Mucosa of rectum (tissue), 2 donors: ENCODE measurements at regions not wholly inside any gene's neighbourhood (a gene's known extent, or its start where the extent isn't known, plus 50 kb on each side); places are given as distances from the start of the nearest gene placed in this dataset.

Experiments
- H3K27ac ChIP-seq, 2 donors: one replicate each; pipeline ENCODE4 v1.7.0; 2013; ENCODE audit warnings: inconsistent platforms in 2 of 2, low read depth in 2 of 2, low read length in 2 of 2
- H3K27me3 ChIP-seq, 2 donors: one replicate each; pipeline ENCODE4 v1.7.0; 2013; ENCODE audit warnings: low read length in 2 of 2; ENCODE audit not compliant: control insufficient read depth in 2 of 2, insufficient read depth in 2 of 2
- H3K36me3 ChIP-seq, 2 donors: one replicate each; pipeline ENCODE4 v1.7.0; 2013; ENCODE audit warnings: low read length in 2 of 2; ENCODE audit not compliant: control insufficient read depth in 2 of 2, insufficient read depth in 2 of 2
- H3K4me1 ChIP-seq, 2 donors: one replicate each; pipeline ENCODE4 v1.7.0; 2013; ENCODE audit warnings: low read length in 2 of 2, mild to moderate bottlenecking in 1 of 2; ENCODE audit not compliant: control insufficient read depth in 2 of 2, insufficient read depth in 2 of 2
- H3K4me3 ChIP-seq, 2 donors: one replicate each; pipeline ENCODE4 v1.7.0; 2013; ENCODE audit warnings: low read length in 2 of 2
- H3K9ac ChIP-seq, 2 donors: one replicate each; pipeline ENCODE4 v1.7.0; 2013; ENCODE audit warnings: low read length in 2 of 2, low read depth in 1 of 2, mild to moderate bottlenecking in 1 of 2
- H3K9me3 ChIP-seq, 2 donors: one replicate each; pipeline ENCODE4 v1.7.0; 2013; ENCODE audit warnings: low read length in 2 of 2; ENCODE audit not compliant: control insufficient read depth in 2 of 2
- donor health status: healthy.
- donor health status: Normal muscosa, but diverticular disease.

DNA sequence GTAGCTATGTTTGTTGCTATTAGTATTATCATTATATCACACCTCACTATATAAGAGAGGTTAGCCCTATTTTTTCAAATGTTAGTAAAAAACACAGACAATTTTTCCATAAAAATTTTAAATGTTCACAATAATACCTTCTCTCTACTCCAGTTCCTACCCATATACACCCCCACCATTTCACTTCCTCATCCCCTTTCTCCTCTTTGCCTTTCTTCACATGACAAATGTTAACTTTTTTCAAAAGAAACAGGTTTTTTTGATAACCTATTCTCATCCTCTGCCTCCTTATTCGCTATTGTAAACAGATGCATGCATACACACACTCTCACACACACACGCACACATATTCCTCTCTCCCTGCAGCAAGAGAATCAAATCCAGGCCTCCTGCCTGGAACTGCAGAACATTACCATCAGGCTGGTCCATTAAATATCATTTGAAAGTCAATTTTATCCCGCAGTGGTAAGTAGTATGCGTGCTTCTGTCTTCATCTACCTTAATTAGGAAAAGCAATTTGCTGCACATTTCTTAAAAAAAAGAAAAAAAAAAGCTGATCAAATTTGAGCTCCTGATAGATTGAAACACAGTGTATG lies 55.5 kb downstream of the MID1IP1 start:
- Histone ChIP-seq H3K9me3 (no peaks in the 10 kb centered on the region), H3K4me1 (no peaks in the 10 kb centered on the region), H3K9ac (no peak overlapping the region), H3K36me3 (no peaks in the 10 kb centered on the region), H3K4me3 (no peak overlapping the region), H3K27me3 (peaks cover 0 to 4% of the 10 kb centered on the region in 2 donors), H3K27ac (no peak overlapping the region)

DNA sequence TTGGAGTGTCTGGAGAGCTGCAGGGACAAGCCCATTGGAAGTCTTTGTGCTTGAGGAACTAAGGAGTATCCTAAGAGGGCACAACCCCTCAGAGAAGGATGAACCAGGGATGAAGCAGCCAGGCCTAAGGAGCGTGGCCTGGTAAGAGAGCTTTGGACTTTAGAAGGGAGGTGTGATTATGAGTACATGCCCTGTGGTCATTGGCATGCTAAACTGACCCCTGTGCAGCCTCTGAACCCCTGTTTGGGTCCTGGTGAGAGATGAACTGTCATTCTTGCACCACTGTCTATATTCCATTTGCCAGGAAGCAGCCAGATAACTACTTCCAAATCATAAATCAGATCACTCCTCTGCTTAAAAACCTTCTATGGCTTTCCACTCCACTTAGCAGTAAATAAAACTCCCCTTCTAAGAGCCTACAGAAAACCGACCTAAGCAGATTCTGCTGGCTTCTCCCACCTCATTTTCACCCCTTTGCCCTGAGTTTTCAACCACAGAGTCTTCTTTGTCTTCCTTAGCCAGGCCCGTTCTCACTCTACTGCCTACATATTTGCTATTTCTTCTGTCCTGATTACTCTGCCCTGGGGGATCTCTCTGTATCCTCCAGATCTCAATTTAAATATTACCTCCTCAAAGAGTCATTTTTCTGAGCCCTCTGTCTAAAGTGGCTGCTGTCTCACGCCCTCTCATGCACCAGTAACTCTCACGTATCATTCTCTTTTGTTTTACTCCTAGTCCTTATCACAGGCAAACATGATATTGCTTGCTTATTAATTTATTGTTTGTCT lies 56.7 kb downstream of the MID1IP1 start:
- Histone ChIP-seq H3K4me3 (no peak overlapping the region), H3K9me3 (no peaks in the 10 kb centered on the region), H3K9ac (no peak overlapping the region)

DNA sequence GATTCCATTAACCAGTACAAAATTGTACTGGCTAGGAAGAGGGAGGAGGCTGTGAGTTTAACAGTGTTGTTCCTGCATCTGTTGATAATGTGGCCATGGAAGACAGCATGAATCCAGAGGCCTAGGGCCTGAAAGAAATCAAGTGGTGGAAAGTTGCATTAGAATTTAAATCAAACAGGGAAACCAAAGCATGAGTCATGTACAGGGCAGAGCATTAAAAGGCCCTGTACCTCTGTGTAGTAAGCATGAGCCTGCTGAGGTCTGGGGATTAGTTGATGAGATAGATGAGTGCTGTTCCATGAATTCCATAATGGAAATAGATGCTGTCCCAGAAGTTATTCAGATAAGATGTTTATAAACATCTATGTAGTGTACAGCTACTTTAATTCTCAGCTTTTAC lies 58.3 kb downstream of the MID1IP1 start:
- Histone ChIP-seq H3K9ac (no peak overlapping the region), H3K9me3 (no peaks in the 10 kb centered on the region), H3K36me3 (no peaks in the 10 kb centered on the region), H3K27me3 (peaks cover 0 to 4% of the 10 kb centered on the region in 2 donors), H3K27ac (no peak overlapping the region), H3K4me3 (no peak overlapping the region), H3K4me1 (peaks cover 0 to 2% of the 10 kb centered on the region in 2 donors)

More for the DNA sequence above, 56.7 kb downstream of the MID1IP1 start:
- Histone ChIP-seq H3K27ac (no peak overlapping the region), H3K4me1 (no peaks in the 10 kb centered on the region), H3K36me3 (no peaks in the 10 kb centered on the region), H3K27me3 (peaks cover 0 to 4% of the 10 kb centered on the region in 2 donors)

DNA sequence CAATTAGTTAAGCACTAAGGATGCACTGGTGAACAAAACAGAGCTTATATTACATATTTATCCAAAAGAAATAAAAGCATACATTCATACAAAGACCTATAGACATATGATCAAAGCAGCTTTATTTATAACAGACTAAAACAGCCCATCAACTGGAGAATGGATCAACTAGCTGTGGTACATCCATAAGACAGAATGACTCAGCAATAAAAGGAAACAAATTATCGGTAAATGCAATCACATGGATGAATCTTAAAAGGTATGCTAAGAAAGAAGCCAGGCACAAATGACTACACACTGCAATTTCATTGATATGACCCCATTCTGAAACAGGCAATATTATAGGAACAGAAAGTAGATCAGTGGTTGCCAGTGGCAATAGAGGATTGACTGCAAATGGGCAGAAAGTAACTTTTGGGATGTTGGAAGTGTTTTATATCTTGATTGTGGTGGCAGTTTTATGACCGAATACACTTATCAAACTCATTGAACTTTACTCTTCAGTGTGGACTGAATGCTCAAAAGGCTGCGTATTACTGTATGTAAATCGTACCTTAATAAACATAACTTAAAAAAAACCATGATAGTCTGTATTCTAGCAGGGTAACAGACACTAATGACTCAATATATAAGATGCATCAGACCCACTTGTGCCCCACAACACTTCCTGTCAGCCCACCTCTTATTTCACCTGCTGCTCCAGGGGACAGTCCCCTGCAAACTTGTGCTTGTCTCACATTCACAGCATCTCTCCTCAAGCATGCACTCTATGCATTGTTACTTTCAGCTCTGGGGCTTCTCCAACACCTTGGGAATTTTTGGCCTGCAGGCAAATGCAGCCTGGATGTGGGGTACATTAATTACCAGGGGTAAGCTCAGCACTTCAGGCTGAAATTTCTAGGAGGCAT lies 59.1 kb downstream of the MID1IP1 start:
- H3K9ac ChIP-seq: no peak overlapping the region
- H3K4me1 ChIP-seq: peaks cover 0 to 2% of the 10 kb centered on the region in 2 donors
- H3K27ac ChIP-seq: no peak overlapping the region
- H3K36me3 ChIP-seq: no peaks in the 10 kb centered on the region
- H3K4me3 ChIP-seq: no peak overlapping the region
- peaks cover 0 to 4% of the 10 kb centered on the region in 2 donors for H3K27me3 ChIP-seq
- H3K9me3 ChIP-seq: no peaks in the 10 kb centered on the region

DNA sequence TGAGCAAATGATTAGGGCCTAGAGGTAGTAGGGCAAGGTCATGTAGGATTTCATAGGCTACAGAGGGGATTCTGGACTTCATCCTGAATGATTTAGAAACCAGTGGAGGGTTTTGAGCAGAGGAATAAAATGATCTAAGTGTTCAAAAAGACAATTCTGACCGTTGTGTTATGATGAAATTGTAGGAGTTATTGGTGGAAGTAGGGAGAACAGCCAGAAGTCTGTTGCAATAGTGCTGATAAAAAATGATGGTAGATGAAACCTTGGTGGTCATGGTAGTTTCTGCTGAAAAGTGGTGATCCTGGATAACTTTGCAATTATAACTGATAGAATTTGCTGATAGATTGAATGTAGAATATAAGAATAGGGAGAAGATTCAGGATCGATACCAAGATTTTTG lies 60.2 kb downstream of the MID1IP1 start:
- Histone ChIP-seq H3K4me3 (no peak overlapping the region), H3K9ac (no peak overlapping the region), H3K27ac (no peak overlapping the region), H3K36me3 (no peaks in the 10 kb centered on the region), H3K9me3 (no peaks in the 10 kb centered on the region), H3K4me1 (peaks cover 0 to 2% of the 10 kb centered on the region in 2 donors), H3K27me3 (no peaks in the 10 kb centered on the region)

DNA sequence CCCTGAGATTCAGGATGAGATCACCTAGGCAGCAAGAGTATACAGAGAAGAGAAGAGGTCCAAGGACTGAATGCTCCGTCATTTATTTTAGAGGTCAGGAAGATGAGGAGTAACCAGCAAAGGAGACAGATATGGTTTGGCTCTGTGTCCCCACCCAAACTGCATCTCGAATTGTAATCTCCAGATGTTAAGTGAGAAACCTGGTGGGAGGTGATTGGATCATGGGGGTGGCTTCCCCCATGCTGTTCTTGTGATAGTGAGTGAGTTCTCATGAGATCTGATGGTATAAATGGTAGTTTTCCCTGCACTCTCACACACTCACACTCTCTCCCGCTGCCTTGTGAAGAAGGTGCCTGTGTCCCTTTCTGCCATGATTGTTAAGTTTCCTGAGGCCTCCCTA lies 60.8 kb downstream of the MID1IP1 start:
- H3K9ac ChIP-seq: no peak overlapping the region
- no peaks in the 10 kb centered on the region for H3K36me3 ChIP-seq
- H3K4me3 ChIP-seq: no peak overlapping the region
- H3K27ac ChIP-seq: no peak overlapping the region
- H3K27me3 ChIP-seq: no peaks in the 10 kb centered on the region
- no peaks in the 10 kb centered on the region for H3K9me3 ChIP-seq
- peaks cover 0 to 2% of the 10 kb centered on the region in 2 donors for H3K4me1 ChIP-seq

DNA sequence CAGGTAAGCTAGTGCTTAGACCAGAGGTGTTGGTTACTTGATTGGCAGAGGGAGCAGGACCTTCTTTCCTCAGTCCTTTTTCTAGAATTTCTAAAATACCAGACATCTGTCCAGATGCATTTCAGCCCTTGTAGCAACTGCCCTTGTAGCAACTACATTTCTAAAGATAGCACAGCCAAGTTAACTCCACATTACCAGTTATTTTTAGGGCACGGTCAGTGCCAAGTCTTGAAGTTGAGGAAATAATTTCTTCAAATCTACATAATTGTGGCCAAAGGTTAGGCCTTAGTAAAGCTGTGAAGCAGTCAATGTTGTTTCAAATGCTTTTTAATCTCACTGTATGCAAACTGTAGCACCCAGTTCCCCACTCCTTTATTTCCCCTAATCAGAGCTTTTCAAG lies 62.9 kb downstream of the MID1IP1 start:
- Histone ChIP-seq H3K27ac (no peak overlapping the region), H3K9me3 (no peaks in the 10 kb centered on the region), H3K4me3 (no peak overlapping the region), H3K9ac (no peak overlapping the region), H3K36me3 (no peaks in the 10 kb centered on the region), H3K4me1 (peaks cover 0 to 2% of the 10 kb centered on the region in 2 donors), H3K27me3 (peaks cover 0 to 3% of the 10 kb centered on the region in 2 donors)

DNA sequence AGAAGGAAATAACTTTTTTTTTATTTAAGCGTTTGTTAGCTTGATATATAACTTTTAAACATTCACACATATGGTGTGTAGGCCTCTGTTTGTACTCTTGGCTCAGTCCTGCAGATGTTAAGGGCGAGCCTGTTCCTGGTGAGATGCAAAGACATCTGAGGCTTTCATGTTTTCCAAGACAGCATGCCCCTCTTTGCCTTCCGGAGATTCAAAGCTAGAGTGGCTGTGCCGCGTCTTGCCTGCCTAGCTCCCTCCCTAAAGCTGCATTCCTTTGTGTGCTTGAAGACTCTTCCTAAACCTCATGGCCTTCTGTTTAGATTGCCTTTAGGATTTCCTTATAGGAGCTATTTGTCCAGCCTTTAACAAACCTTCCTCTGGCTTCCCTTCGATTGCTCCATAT lies 67.1 kb downstream of the MID1IP1 start:
- Histone ChIP-seq H3K36me3 (no peaks in the 10 kb centered on the region), H3K4me3 (no peak overlapping the region), H3K27me3 (peaks cover 0 to 6% of the 10 kb centered on the region in 2 donors), H3K9ac (no peak overlapping the region), H3K4me1 (peaks cover 0 to 2% of the 10 kb centered on the region in 2 donors), H3K9me3 (no peaks in the 10 kb centered on the region), H3K27ac (no peak overlapping the region)

DNA sequence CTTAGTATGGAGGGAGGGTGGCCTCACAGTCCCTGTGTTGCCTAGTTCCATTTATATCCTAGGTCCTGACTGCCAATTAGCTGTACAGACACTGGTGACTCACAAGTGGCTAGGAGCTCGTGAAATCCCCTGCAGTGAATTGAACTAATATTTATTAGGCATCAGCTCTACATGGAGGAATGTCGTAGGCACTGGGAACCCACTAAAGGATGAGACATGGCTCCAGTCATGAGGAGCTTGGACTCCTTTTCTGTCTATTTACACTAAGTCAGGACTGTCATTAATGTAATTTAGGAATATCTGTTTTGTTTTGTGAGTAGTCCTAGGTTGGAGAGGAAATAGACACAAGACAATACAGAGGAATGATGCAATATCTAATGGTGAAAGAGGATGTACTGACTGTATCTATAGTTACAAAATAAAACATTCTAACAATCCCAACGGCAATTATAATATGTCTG lies 67.7 kb downstream of the MID1IP1 start:
- Histone ChIP-seq H3K36me3 (no peaks in the 10 kb centered on the region), H3K27ac (no peak overlapping the region), H3K4me3 (no peak overlapping the region), H3K27me3 (peaks cover 0 to 6% of the 10 kb centered on the region in 2 donors), H3K9me3 (no peaks in the 10 kb centered on the region), H3K9ac (no peak overlapping the region), H3K4me1 (peaks cover 0 to 2% of the 10 kb centered on the region in 2 donors)
